ENCODE measurements at regions not wholly inside any gene's neighbourhood (a gene's known extent, or its start where the extent isn't known, plus 50 kb on each side); places are given as distances from the start of the nearest gene placed in this dataset.

GRCh38 chr4:36719425-36719824 lies 438.0 kb downstream of the DTHD1 start:
- no peaks in the 10 kb centered on the region for H3K36me3 Mint-ChIP-seq
- no peaks in the 10 kb centered on the region for H3K27me3 Mint-ChIP-seq
- no peak overlapping the region for H3K27ac Mint-ChIP-seq
- peaks cover 0 to 1% (median 0%) of the 10 kb centered on the region in 7 donors for H3K9me3 Mint-ChIP-seq
- no peak overlapping the region for H3K4me3 Mint-ChIP-seq
- H3K4me1 Mint-ChIP-seq: no peaks in the 10 kb centered on the region
- DNase-seq (no peak), ATAC-seq (ENCODE audit: low read depth in 2 of 2) (no peak)

DNA sequence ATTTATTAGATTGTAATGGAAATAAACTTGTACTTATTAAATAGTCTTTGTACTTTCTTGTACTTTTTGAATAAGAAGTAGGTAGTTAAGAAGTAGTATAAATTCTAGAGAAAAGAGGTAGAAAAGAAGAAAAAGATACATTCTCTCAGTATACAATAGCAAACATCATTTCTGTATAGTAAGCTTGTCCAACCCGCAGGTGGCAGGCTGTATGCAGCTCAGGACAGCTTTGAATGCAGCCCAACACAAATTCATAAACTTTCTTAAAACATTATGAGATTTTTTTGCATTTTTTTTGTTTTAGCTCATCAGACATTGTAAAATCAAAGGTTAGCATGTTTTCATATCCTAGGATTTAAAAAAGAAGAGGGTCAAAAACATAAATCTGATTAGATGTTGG lies 441.6 kb downstream of the DTHD1 start:
- Mint-ChIP-seq H3K27ac (no peak overlapping the region), H3K4me1 (no peaks in the 10 kb centered on the region), H3K4me3 (no peak overlapping the region), H3K36me3 (no peaks in the 10 kb centered on the region), H3K27me3 (no peaks in the 10 kb centered on the region), H3K9me3 (peaks cover 0 to 1% (median 0%) of the 10 kb centered on the region in 7 donors)
- DNase-seq (no peak), ATAC-seq (ENCODE audit: low read depth in 2 of 2) (no peak)

DNA sequence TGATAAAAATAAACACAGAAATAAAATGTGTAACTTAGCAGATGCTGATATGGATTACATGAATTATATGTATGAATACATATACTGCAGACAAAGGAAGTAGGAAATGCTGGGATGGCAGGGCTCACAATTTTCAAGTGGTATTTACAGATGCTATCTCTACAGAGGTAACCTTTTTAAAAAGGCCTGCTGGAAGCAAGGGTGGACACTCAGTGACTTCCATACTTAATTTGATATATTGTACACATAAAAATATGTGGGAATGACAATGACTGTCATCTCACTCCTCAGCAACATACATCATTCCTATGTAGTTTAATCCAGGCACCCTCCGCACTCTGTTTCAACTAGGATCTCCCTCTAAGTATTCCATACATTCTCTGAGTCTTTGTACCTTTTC lies 452.9 kb downstream of the DTHD1 start:
- H3K27ac Mint-ChIP-seq: no peak overlapping the region
- no peaks in the 10 kb centered on the region for H3K27me3 Mint-ChIP-seq

DNA sequence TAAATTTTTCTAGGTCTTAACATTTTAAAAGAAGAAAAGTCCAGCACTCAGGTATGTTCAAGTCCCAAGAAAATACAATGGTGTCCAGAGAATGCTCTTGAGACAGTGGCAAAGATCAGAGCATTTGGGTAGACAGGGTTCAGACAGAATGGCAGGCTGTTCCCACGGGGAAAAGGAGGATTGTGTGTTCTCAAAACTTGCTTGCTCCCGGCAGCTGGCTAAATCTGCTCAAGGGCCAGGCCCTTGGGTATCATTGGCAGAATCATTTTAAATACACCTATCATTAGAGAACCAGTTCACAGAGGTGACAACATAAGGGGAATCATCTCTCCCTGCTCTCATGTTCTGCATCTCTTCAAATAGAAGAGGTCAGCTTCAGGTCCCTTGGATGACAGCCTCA lies 456.3 kb downstream of the DTHD1 start:
- no peak overlapping the region for H3K27ac Mint-ChIP-seq
- H3K27me3 Mint-ChIP-seq: no peaks in the 10 kb centered on the region
- no peaks in the 10 kb centered on the region for H3K4me1 Mint-ChIP-seq
- no peaks in the 10 kb centered on the region for H3K9me3 Mint-ChIP-seq
- no peaks in the 10 kb centered on the region for H3K36me3 Mint-ChIP-seq
- ATAC-seq (ENCODE audit: low read depth in 2 of 2) (no peak), DNase-seq (no peak)
- no peak overlapping the region for H3K4me3 Mint-ChIP-seq

More for the DNA sequence above, 452.9 kb downstream of the DTHD1 start:
- DNase-seq (no peak), ATAC-seq (ENCODE audit: low read depth in 2 of 2) (no peak)
- no peak overlapping the region for H3K4me3 Mint-ChIP-seq
- no peaks in the 10 kb centered on the region for H3K36me3 Mint-ChIP-seq
- H3K9me3 Mint-ChIP-seq: peaks cover 0 to 7% (median 0%) of the 10 kb centered on the region in 7 donors
- no peaks in the 10 kb centered on the region for H3K4me1 Mint-ChIP-seq

- Mint-ChIP-seq H3K4me3 (no peak overlapping the region), H3K36me3 (no peaks in the 10 kb centered on the region), H3K9me3 (peaks cover 0 to 3% (median 0%) of the 10 kb centered on the region in 7 donors), H3K27ac (no peak overlapping the region), H3K27me3 (no peaks in the 10 kb centered on the region), H3K4me1 (no peaks in the 10 kb centered on the region)
- DNase-seq (no peak), ATAC-seq (ENCODE audit: low read depth in 2 of 2) (no peak)
These were observed 459.4 kb downstream of the DTHD1 start for GRCh38 chr4:36740796-36741310.

DNA sequence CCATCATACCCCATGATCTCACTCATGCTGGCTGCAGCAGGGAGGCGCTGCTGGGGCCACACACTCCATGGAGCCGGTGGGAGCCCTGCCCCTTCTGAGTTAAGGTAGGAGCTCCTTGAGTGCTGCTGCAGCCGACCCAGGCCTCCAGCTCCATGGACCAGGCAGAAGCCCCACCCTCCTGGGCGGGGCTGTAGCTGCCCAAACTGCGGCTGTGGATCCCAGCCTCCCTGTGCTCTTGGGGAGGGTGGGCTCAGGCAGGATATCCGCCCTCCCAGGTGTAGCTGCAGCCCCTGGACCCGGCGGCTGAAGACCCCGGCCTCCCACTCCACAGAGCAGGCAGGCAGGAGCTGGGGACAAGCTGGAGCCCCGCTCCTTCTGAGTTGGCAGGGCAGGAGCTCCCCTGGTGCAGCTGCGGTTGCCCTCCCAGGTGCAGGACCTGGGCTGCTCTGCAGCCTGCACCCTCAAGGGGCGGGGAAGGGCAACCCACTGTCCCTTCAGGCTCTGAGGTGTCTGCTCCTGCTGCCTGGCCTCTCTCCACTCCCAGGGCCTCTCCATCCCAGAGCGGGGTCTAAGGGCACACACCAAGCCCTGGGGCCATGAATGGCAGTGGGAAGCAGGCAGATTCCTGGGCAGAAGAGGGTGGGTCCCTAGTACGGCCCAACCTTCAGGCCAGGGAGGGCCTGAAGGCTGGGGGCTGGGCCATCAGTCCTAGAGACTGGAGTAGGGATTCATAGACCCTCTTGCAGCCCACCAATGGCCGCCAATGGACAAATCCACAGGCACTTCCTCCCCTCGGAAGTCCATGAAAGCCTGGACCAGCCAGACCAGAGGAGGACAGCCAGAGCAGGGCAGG lies 466.1 kb downstream of the DTHD1 start:
- Mint-ChIP-seq H3K36me3 (no peaks in the 10 kb centered on the region), H3K27ac (no peak overlapping the region)

GRCh38 chr4:36753048-36753447 lies 471.6 kb downstream of the DTHD1 start:
- H3K27me3 Mint-ChIP-seq: no peaks in the 10 kb centered on the region
- no peak for DNase-seq

More for the DNA sequence above, 466.1 kb downstream of the DTHD1 start:
- DNase-seq (no peak), ATAC-seq (ENCODE audit: low read depth in 2 of 2) (no peak)
- H3K4me3 Mint-ChIP-seq: no peak overlapping the region
- no peaks in the 10 kb centered on the region for H3K4me1 Mint-ChIP-seq
- H3K27me3 Mint-ChIP-seq: no peaks in the 10 kb centered on the region
- H3K9me3 Mint-ChIP-seq: peaks cover 0 to 4% (median 0%) of the 10 kb centered on the region in 7 donors

GRCh38 chr4:36757580-36758311 lies 476.3 kb downstream of the DTHD1 start:
- Mint-ChIP-seq H3K4me1 (no peaks in the 10 kb centered on the region), H3K4me3 (no peak overlapping the region), H3K9me3 (peaks cover 0 to 4% (median 0%) of the 10 kb centered on the region in 7 donors), H3K36me3 (no peaks in the 10 kb centered on the region), H3K27me3 (no peaks in the 10 kb centered on the region), H3K27ac (no peak overlapping the region)
- no peak for DNase-seq
- no peak for ATAC-seq (ENCODE audit: low read depth in 2 of 2)

More at GRCh38 chr4:36753048-36753447, 471.6 kb downstream of the DTHD1 start:
- Mint-ChIP-seq H3K9me3 (peaks cover 0 to 3% (median 0%) of the 10 kb centered on the region in 7 donors), H3K4me3 (no peak overlapping the region), H3K27ac (no peak overlapping the region), H3K4me1 (no peaks in the 10 kb centered on the region), H3K36me3 (no peaks in the 10 kb centered on the region)
- no peak for ATAC-seq (ENCODE audit: low read depth in 2 of 2)

DNA sequence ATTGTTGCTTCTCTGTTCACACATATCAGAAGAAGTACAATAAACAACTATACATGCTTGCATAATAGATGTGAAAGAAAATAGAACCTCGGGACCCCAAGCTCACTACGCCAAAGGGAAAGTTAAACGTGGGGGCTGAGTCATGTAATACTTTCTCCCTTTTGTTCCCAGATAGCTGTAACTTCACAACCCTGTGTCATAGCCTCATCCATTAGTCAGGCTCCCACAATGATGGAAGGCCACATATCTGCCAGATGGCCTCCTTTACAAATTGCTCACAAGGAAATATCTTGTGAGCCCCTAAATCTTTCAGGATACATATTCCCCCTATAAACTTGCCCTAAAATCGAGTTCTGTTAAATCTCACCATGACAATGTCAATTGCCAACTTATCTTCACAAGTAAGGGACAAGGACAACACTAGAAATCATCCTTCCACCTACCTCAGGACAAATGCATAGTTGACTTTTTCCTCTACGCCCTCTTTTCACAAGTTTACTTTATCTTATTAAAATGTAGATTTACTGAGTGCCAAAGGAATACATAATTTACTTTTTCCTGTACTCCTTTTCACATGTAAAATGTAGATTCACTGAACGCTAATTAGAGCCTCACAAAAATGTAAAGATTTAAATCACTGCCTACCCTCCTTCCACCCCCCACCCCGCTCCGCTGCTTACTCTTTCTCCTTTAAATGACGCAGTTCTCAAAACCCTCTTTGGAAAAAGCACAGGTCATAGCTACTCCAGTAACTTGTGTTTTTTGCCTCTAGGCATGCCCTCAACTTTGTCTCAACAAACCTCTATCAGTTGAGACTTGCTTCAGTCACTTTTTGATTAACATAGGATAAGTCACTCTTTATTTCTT lies 477.1 kb downstream of the DTHD1 start:
- no peaks in the 10 kb centered on the region for H3K4me1 Mint-ChIP-seq
- no peak for DNase-seq
- no peaks in the 10 kb centered on the region for H3K27me3 Mint-ChIP-seq

GRCh38 chr4:36761607-36762006 lies 480.2 kb downstream of the DTHD1 start:
- H3K27ac Mint-ChIP-seq: no peak overlapping the region
- H3K4me3 Mint-ChIP-seq: no peak overlapping the region
- ATAC-seq (ENCODE audit: low read depth in 2 of 2) (no peak), DNase-seq (no peak)
- peaks cover 0 to 4% (median 1%) of the 10 kb centered on the region in 7 donors for H3K9me3 Mint-ChIP-seq
- no peaks in the 10 kb centered on the region for H3K36me3 Mint-ChIP-seq
- H3K4me1 Mint-ChIP-seq: no peaks in the 10 kb centered on the region
- no peaks in the 10 kb centered on the region for H3K27me3 Mint-ChIP-seq

More for the DNA sequence above, 477.1 kb downstream of the DTHD1 start:
- no peak for ATAC-seq (ENCODE audit: low read depth in 2 of 2)
- H3K36me3 Mint-ChIP-seq: no peaks in the 10 kb centered on the region
- H3K4me3 Mint-ChIP-seq: no peak overlapping the region
- no peak overlapping the region for H3K27ac Mint-ChIP-seq
- H3K9me3 Mint-ChIP-seq: peaks cover 0 to 4% (median 0%) of the 10 kb centered on the region in 7 donors

DNA sequence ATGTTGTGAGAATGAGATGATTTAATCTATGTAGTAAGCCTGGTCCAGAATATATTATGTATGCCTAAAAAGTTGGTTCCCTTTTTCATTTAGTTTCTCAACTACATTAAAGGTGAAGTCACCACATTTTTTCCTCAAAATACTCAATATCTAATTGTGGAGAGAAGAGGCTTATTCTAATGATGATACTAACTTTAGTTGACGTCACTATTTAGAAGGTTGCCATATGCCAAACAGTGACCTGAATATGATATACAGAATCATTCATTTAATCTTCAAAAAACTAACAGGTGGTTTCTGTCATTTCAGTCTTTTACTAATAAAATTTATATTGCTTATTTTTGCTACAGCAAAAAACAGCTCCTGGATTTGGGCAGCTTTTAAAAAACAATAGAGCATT lies 480.7 kb upstream of the NWD2 start:
- no peaks in the 10 kb centered on the region for H3K27me3 Mint-ChIP-seq

GRCh38 chr4:36767596-36767995 lies 476.9 kb upstream of the NWD2 start:
- Mint-ChIP-seq H3K27me3 (no peaks in the 10 kb centered on the region), H3K9me3 (peaks cover 0 to 2% (median 0%) of the 10 kb centered on the region in 7 donors), H3K4me1 (no peaks in the 10 kb centered on the region), H3K36me3 (no peaks in the 10 kb centered on the region), H3K27ac (no peak overlapping the region), H3K4me3 (no peak overlapping the region)
- DNase-seq: no peak
- ATAC-seq (ENCODE audit: low read depth in 2 of 2): no peak

More for the DNA sequence above, 480.7 kb upstream of the NWD2 start:
- Mint-ChIP-seq H3K4me3 (no peak overlapping the region), H3K9me3 (peaks cover 0 to 4% (median 1%) of the 10 kb centered on the region in 7 donors), H3K36me3 (no peaks in the 10 kb centered on the region), H3K4me1 (no peaks in the 10 kb centered on the region), H3K27ac (no peak overlapping the region)
- DNase-seq (no peak), ATAC-seq (ENCODE audit: low read depth in 2 of 2) (no peak)
